ENCODE measurements at regions not wholly inside any gene's neighbourhood (a gene's known extent, or its start where the extent isn't known, plus 50 kb on each side); places are given as distances from the start of the nearest gene placed in this dataset.
"Not testable (repeated sequence)": the region's sequence is repeated elsewhere in the genome, so short reads cannot be mapped to it uniquely, and the experiment has no call there.

DNA sequence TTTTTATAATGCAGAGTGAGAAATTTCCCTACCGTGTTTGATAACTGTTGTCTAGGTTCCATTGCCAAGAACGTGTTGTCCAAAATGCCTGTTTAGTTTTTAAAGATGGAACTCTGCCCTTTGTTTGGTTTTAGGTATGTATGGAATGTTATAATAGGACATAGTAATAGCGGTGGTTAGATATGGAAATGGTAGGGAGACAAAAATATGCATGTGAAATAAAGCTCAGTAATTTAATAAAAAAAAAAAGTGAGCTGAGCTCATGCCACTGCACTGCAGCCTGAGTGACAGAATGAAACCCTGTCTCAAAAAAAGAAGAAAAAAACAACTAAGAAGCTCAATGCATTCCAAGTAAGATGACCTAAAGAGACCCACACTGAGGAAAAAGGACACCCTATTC lies 72.9 kb downstream of the ZNF783 start:
- CTCF ChIA-PET = interaction anchor here (0.7 kb wide), 1 partner anchor 28 kb away, joined by 3 read pairs; no protein-coding TSS in a partner anchor
- TF ChIP-seq, protein P1, sequence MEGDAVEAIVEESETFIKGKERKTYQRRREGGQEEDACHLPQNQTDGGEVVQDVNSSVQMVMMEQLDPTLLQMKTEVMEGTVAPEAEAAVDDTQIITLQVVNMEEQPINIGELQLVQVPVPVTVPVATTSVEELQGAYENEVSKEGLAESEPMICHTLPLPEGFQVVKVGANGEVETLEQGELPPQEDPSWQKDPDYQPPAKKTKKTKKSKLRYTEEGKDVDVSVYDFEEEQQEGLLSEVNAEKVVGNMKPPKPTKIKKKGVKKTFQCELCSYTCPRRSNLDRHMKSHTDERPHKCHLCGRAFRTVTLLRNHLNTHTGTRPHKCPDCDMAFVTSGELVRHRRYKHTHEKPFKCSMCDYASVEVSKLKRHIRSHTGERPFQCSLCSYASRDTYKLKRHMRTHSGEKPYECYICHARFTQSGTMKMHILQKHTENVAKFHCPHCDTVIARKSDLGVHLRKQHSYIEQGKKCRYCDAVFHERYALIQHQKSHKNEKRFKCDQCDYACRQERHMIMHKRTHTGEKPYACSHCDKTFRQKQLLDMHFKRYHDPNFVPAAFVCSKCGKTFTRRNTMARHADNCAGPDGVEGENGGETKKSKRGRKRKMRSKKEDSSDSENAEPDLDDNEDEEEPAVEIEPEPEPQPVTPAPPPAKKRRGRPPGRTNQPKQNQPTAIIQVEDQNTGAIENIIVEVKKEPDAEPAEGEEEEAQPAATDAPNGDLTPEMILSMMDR (IDR thresholded peaks at IDR 0.05; ENCODE audit: control extremely low read depth, extremely low read depth, low read depth, missing control alignments) = no peak
- POLR2A ChIA-PET = no interaction called here

DNA sequence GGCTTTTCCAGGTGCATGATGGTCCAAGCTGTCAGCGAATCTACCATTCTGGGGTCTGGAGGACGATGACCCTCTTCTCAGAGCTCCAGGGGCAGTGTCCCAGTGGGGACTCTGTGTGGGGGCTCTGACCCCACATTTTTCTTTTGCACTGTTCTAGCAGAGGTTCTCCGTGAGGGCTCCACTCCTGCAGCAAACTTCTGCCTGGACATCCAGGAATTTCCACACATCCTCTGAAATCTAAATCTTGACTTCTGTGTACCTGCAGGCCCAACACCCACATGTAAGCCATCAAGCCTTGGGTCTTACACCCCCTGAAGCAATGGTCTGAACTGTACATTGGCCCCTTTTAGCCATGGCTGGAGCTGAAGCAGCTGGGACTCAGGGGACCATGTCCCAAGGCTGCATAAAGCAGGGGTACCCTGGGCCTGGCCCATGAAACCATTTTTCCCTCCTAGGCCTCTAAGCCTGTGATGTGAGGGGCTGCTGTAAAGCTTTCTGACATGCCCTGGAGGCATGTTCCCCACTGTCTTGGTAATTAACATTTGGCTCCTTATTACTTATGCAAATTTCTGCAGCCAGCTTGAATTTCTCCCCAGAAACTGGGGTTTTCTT lies 86.9 kb downstream of the ZNF783 start:
- ChIA-PET POLR2A (no interaction called here), CTCF (no interaction called here)
- TF ChIP-seq, protein P1 (IDR thresholded peaks at IDR 0.05; ENCODE audit: control extremely low read depth, extremely low read depth, low read depth, missing control alignments) = no peak
- DNase-seq (ENCODE audit: extremely low spot score) = no peak

More for the DNA sequence above, 72.9 kb downstream of the ZNF783 start:
- DNase-seq (ENCODE audit: extremely low spot score) = no peak

DNA sequence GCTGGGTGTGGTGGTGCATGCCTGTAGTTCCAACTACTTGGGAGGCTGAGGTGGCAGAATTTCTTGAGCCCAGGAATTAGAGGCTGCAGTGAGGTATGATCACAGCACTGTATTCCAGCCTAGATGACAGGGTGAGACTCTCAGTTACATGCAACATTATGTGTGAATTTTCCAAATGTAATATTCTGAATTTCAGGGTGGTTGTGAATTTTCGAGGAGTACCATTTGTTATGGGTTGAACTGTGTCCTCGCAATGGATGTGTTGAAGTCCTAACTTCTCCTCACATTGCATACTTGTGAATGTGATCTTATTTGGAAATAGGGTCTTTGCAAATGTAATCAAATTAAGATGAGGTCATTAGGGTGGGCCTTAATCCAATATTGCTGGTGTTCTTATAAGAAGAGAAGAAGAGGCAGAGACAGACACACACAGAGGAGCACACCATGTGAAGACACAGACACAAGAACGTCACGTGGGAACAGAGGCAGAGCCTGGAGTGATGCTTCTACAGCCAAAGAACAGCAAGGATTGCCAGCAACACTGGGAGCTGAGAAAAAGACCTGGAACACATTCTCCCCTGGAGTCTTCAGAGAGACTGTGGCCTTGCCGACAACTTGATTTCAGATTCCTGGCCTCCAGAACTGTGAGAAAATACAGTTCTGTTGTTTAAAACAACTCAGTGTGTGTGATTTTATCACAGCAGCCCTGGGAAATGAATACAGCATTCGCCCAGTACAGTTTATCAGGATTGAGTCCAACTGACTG lies 91.9 kb downstream of the ZNF783 start:
- TF ChIP-seq, protein P1 (IDR thresholded peaks at IDR 0.05; ENCODE audit: control extremely low read depth, extremely low read depth, low read depth, missing control alignments) = no peak
- ChIA-PET CTCF (interaction anchor here (1.2 kb wide), 1 partner anchor 70 kb away, joined by 3 read pairs; no protein-coding TSS in a partner anchor), POLR2A (no interaction called here)
- DNase-seq (ENCODE audit: extremely low spot score) = no peak

DNA sequence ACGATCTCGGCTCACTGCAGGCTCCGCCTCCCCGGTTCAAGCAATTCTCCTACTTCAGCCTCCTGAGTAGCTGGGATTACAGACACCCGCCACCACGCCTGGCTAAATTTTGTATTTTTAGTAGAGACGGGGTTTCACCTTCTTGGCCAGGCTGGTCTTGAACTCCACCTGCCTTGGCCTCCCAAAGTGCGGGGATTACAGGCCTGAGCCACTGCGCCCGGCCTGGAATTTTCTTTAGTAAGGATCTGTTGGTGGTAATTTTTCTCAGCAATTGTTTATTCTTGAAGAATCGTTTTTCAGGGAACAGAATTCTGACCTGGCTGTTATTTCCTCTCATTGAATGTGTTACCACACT lies 93.0 kb downstream of the ZNF783 start:
- CTCF ChIA-PET = interaction anchor here (1.2 kb wide), 1 partner anchor 68 kb away, joined by 3 read pairs; no protein-coding TSS in a partner anchor
- POLR2A ChIA-PET = not testable (repeated sequence)

DNA sequence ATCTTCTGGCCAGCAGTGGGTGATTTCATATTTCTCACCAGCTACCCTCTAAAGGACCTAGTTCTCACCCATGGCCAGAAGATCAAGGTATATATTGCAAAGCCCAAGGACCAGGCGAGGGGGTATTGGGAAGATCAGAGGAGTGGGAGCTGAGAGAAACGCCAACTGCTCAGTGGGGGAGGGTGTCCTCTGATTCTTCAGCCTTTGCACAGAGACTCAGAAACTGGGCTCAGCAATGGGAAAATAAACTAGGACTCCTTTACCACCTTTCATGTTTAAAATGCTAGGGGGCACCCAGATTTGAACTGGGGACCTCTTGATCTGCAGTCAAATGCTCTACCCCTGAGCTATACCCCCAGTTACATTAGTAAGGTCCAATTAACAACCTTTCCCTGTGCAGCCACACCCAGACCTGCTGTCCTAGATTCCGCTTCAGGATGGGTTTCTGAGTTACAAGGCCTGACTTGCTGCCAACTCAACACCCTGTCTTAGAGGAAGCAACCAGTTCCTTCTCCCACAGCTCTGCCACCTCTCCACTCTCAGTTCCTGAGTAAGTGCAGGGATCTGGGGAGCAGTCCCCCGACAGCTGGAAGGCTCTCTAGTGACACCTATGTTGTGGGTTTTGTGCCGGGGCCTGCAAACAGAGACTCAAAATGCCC lies 93.5 kb downstream of the ZNF783 start:
- ChIA-PET POLR2A (no interaction called here), CTCF (interaction anchor here (1.2 kb wide), 2 partner anchors 10 to 68 kb away, joined by 3 read pairs; no protein-coding TSS in a partner anchor)
- TF ChIP-seq, protein P1 (IDR thresholded peaks at IDR 0.05; ENCODE audit: control extremely low read depth, extremely low read depth, low read depth, missing control alignments) = no peak
- no peak for DNase-seq (ENCODE audit: extremely low spot score)

More for the DNA sequence above, 93.0 kb downstream of the ZNF783 start:
- not testable (repeated sequence) for DNase-seq (ENCODE audit: extremely low spot score)

DNA sequence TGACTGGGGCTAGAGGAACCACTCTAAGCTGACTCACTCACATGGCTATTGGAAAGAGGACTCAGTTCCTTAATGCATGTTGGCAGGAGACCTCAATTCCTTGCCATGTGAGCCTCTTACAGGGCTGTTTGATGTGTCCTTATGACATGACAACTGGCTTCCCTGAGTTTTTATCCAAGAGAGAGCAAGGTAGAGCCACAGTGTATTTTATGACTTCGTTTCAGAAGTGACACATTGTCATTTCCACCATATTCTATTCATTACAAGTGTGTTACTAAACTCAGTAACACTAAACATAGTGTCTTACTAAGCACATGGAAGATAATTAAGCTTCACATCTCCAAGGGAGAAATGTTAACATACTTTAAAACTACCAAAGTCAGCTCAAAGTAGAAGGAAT lies 98.2 kb downstream of the ZNF777 start:
- CTCF ChIA-PET = interaction anchor here (0.5 kb wide), 1 partner anchor 28 kb away, joined by 3 read pairs; no protein-coding TSS in a partner anchor
- TF ChIP-seq, protein P1 (IDR thresholded peaks at IDR 0.05; ENCODE audit: control extremely low read depth, extremely low read depth, low read depth, missing control alignments) = no peak
- DNase-seq (ENCODE audit: extremely low spot score) = no peak
- POLR2A ChIA-PET = no interaction called here
